H1 (cell line): ENCODE measurements at regions not wholly inside any gene's neighbourhood (a gene's known extent, or its start where the extent isn't known, plus 50 kb on each side); places are given as distances from the start of the nearest gene placed in this dataset.

Experiments used
- CTCF ChIA-PET: fragments of 300-600 bp; sonication (Branson Sonifier 250); formaldehyde crosslinking; loops from one replicate; lab custom pipeline; 2021; ENCODE audit not compliant: partially characterized antibody; lab: Charles Lee
- POLR2A ChIA-PET: fragments of 300-600 bp; sonication (Branson Sonifier 250); formaldehyde crosslinking; loops from one replicate; lab custom pipeline; 2021; ENCODE audit warnings: inconsistent platforms; ENCODE audit not compliant: partially characterized antibody; lab: Charles Lee
- DNase-seq, 2 experiments: peaks; one replicate each; pipeline versions ENCODE4 v3.0.0 to v3.0.0-alpha.2; 2010 to 2022; ENCODE audit warnings: low spot score in 2 of 2, low read depth in 1 of 2, mixed read lengths in 1 of 2
- FAIRE-seq: peaks from 2 replicates; lab custom pipeline; 2011; peaks lifted over from hg19 to GRCh38; lab: Jason Lieb, UNC
- H2AFZ ChIP-seq: 2 replicates; pipeline ENCODE4 v1.8.1; 2012; ENCODE audit warnings: low read length, inconsistent platforms
- H2AK5ac ChIP-seq: 2 replicates; pipeline ENCODE4 v1.6.1; 2013; ENCODE audit warnings: low read depth, low read length
- H2BK120ac ChIP-seq: replicated peaks from 2 replicates; pipeline ENCODE3; 2013; ENCODE audit warnings: low read depth, low read length, inconsistent platforms
- H2BK12ac ChIP-seq: 2 replicates; pipeline ENCODE4 v1.6.1; 2013; ENCODE audit warnings: low read depth, low read length
- H2BK15ac ChIP-seq: 2 replicates; pipeline ENCODE4 v1.6.1; 2013; ENCODE audit warnings: low read length
- H2BK20ac ChIP-seq: 2 replicates; pipeline ENCODE4 v1.6.1; 2013; ENCODE audit warnings: low read length
- H2BK5ac ChIP-seq: 2 replicates; pipeline ENCODE4 v1.6.1; 2013; ENCODE audit warnings: low read depth, low read length
- H3K14ac ChIP-seq: 2 replicates; pipeline ENCODE4 v1.6.1; 2013; ENCODE audit warnings: inconsistent platforms; ENCODE audit not compliant: insufficient read length
- H3K18ac ChIP-seq: 2 replicates; pipeline ENCODE4 v1.6.1; 2013; ENCODE audit warnings: low read length; ENCODE audit errors: extremely low read depth
- H3K23ac ChIP-seq: 2 replicates; pipeline ENCODE4 v1.6.1; 2013; ENCODE audit warnings: inconsistent platforms; ENCODE audit not compliant: insufficient read length
- H3K23me2 ChIP-seq: 2 replicates; pipeline ENCODE4 v1.6.1; 2013; ENCODE audit warnings: low read depth, low read length
- H3K27ac ChIP-seq: 2 replicates; pipeline ENCODE4 v1.6.1; 2011; ENCODE audit warnings: low read depth, low read length, inconsistent platforms
- H3K27me3 ChIP-seq, 4 experiments: replicated peaks in 1 of 4; 1 replicate in 1 of 4; 2 replicates in 3 of 4; pipeline versions ENCODE4 v1.6.1 to v1.8.1; 2011 to 2013; ENCODE audit warnings: low read length in 3 of 4, mild to moderate bottlenecking in 3 of 4, inconsistent platforms in 2 of 4, mixed read lengths in 2 of 4, moderate library complexity in 1 of 4; ENCODE audit not compliant: control insufficient read depth in 3 of 4, insufficient read depth in 3 of 4; ENCODE audit errors: extremely low read depth in 1 of 4
- H3K36me3 ChIP-seq, 4 experiments: 2 replicates each; pipeline versions ENCODE4 v1.6.1 to v1.8.1; 2011 to 2013; ENCODE audit warnings: mild to moderate bottlenecking in 4 of 4, low read length in 3 of 4, moderate library complexity in 2 of 4, control low read depth in 1 of 4, inconsistent platforms in 1 of 4; ENCODE audit not compliant: insufficient read depth in 4 of 4, control insufficient read depth in 2 of 4
- H3K4ac ChIP-seq: replicated peaks from 2 replicates; pipeline ENCODE3; 2013; ENCODE audit warnings: low read length, low read depth, mixed read lengths, inconsistent platforms; ENCODE audit not compliant: insufficient read length
- H3K4me1 ChIP-seq, 4 experiments: replicated peaks in 1 of 4; 1 replicate in 1 of 4; 2 replicates in 3 of 4; pipeline versions ENCODE4 v1.6.1 to v1.8.1; 2011 to 2013; ENCODE audit warnings: low read length in 3 of 4, inconsistent platforms in 2 of 4, mixed read lengths in 1 of 4; ENCODE audit not compliant: insufficient read depth in 4 of 4, control insufficient read depth in 3 of 4
- H3K4me2 ChIP-seq, 2 experiments: 2 replicates each; pipeline versions ENCODE4 v1.6.1 to v1.8.1; 2011 to 2013; ENCODE audit warnings: low read depth in 2 of 2, low read length in 2 of 2, control low read depth in 1 of 2, inconsistent platforms in 1 of 2, mild to moderate bottlenecking in 1 of 2; ENCODE audit not compliant: insufficient read depth in 1 of 2
- H3K4me3 ChIP-seq, 4 experiments: fragments of 200-600, 300-600 bp in 1 of 4; sonication (generic), shearing (Covaris generic), sonication (Bioruptor Twin) in 1 of 4; 2 replicates each; pipeline versions ENCODE4 v1.5.1 to v1.8.1; 2011 to 2016; ENCODE audit warnings: low read length in 4 of 4, low read depth in 3 of 4, control low read depth in 2 of 4, inconsistent platforms in 2 of 4, mild to moderate bottlenecking in 2 of 4, mixed read lengths in 1 of 4, moderate library complexity in 1 of 4; ENCODE audit not compliant: insufficient read depth in 2 of 4; ENCODE audit errors: extremely low read depth in 1 of 4
- H3K56ac ChIP-seq: replicated peaks from 2 replicates; pipeline ENCODE3; 2013; ENCODE audit warnings: low read depth, mild to moderate bottlenecking, mixed read lengths, low read length, inconsistent platforms; ENCODE audit not compliant: insufficient read length
- H3K79me1 ChIP-seq: 2 replicates; pipeline ENCODE4 v1.6.1; 2013; ENCODE audit warnings: low read depth, low read length, control low read depth
- H3K79me2 ChIP-seq, 2 experiments: 2 replicates each; pipeline versions ENCODE4 v1.6.1 to v1.8.1; 2012 to 2013; ENCODE audit warnings: low read length in 2 of 2, mild to moderate bottlenecking in 2 of 2, inconsistent platforms in 1 of 2; ENCODE audit not compliant: insufficient read depth in 2 of 2, control insufficient read depth in 1 of 2
- H3K9ac ChIP-seq, 4 experiments: replicated peaks in 1 of 4; 1 replicate in 1 of 4; 2 replicates in 3 of 4; pipeline versions ENCODE4 v1.6.1 to v1.8.1; 2011 to 2013; ENCODE audit warnings: low read depth in 3 of 4, low read length in 3 of 4, control low read depth in 2 of 4, mild to moderate bottlenecking in 2 of 4, moderate library complexity in 2 of 4, inconsistent platforms in 1 of 4; ENCODE audit errors: extremely low read depth in 1 of 4
- H3K9me3 ChIP-seq, 2 experiments: 2 replicates each; pipeline versions ENCODE4 v1.6.1 to v1.8.1; 2012 to 2013; ENCODE audit warnings: mild to moderate bottlenecking in 2 of 2, moderate library complexity in 2 of 2, control low read depth in 1 of 2, inconsistent platforms in 1 of 2, low read depth in 1 of 2, low read length in 1 of 2, mixed read lengths in 1 of 2; ENCODE audit not compliant: insufficient read depth in 2 of 2
- H4K20me1 ChIP-seq, 2 experiments: replicated peaks in 1 of 2; 2 replicates each; pipeline versions ENCODE3 to v1.8.1; 2011 to 2013; ENCODE audit warnings: inconsistent platforms in 2 of 2, low read length in 2 of 2, mild to moderate bottlenecking in 1 of 2; ENCODE audit not compliant: insufficient read depth in 2 of 2, control insufficient read depth in 1 of 2
- H4K5ac ChIP-seq: 2 replicates; pipeline ENCODE4 v1.6.1; 2013; ENCODE audit warnings: low read length, low read depth, mixed read lengths, inconsistent platforms; ENCODE audit not compliant: insufficient read length
- H4K8ac ChIP-seq: 2 replicates; pipeline ENCODE4 v1.8.0; 2013; ENCODE audit warnings: mild to moderate bottlenecking, moderate library complexity, low read length, inconsistent platforms; ENCODE audit not compliant: insufficient read depth; ENCODE audit errors: extremely low read depth
- H4K91ac ChIP-seq: replicated peaks from 2 replicates; pipeline ENCODE3; 2013; ENCODE audit warnings: low read length, mixed read lengths, inconsistent platforms; ENCODE audit not compliant: insufficient read length
- BCL11A ChIP-seq, 2 experiments: IDR thresholded peaks; one replicate each; pipeline ENCODE4 v1.6.1; 2011; ENCODE audit warnings: low read depth in 2 of 2, low read length in 2 of 2, mild to moderate bottlenecking in 2 of 2
- NRF1 ChIP-seq: IDR thresholded peaks from 2 replicates; pipeline ENCODE4 v1.6.1; 2011; ENCODE audit warnings: mild to moderate bottlenecking, low read depth, low read length, improper control_type of control experiment
- SIX5 ChIP-seq: IDR thresholded peaks from 2 replicates; pipeline ENCODE4 v1.6.1; 2011; ENCODE audit warnings: mild to moderate bottlenecking, low read depth, low read length
- WGBS, 2 experiments: shearing (Covaris generic) in 1 of 2; methylation state at CpG; one replicate each; pipeline versions ENCODE4 v1.1.6 to v1.1.7; 2013 to 2015; ENCODE audit warnings: low lambda C conversion rate in 2 of 2, mixed read lengths in 2 of 2, inconsistent platforms in 1 of 2, low coverage in 1 of 2, missing lambda C conversion rate in 1 of 2; ENCODE audit not compliant: insufficient replicate concordance in 2 of 2, insufficient coverage in 1 of 2, insufficient read length in 1 of 2; ENCODE audit errors: extremely low coverage in 1 of 2, missing lambda C conversion rate in 1 of 2; 5-methylcytosine and 5-hydroxymethylcytosine counted together

GRCh38 chr1:193740762-193741161 is 554.3 kb upstream of the B3GALT2 start:
- no peak overlapping the region for H4K8ac ChIP-seq
- DNase-seq = no peak
- no peak overlapping the region for H2BK120ac ChIP-seq
- no peak overlapping the region for H3K9ac ChIP-seq
- H3K27ac ChIP-seq = no peak overlapping the region
- no peak overlapping the region for H3K56ac ChIP-seq
- no peaks in the 10 kb centered on the region for H3K79me2 ChIP-seq
- H3K18ac ChIP-seq = no peak overlapping the region
- H3K27me3 ChIP-seq = peaks cover 0 to 1% (median 0%) of the 10 kb centered on the region in 4 experiments; a peak in 1 of 7 replicates
- H2BK15ac ChIP-seq = no peak overlapping the region
- no peak overlapping the region for H2BK20ac ChIP-seq
- H3K79me1 ChIP-seq = no peaks in the 10 kb centered on the region
- no peak overlapping the region for H3K23ac ChIP-seq
- no peaks in the 10 kb centered on the region for H3K9me3 ChIP-seq
- no peak overlapping the region for H2BK5ac ChIP-seq
- H2AFZ ChIP-seq = no peak overlapping the region
- H3K4me1 ChIP-seq = no peaks in the 10 kb centered on the region; a peak in 1 of 7 replicates
- H4K91ac ChIP-seq = no peak overlapping the region
- H3K23me2 ChIP-seq = no peaks in the 10 kb centered on the region
- peak overlapping the region in 1 of 4 experiments; percentile 22; a peak in 1 of 8 replicates for H3K4me3 ChIP-seq
- H4K5ac ChIP-seq = no peak overlapping the region
- no peaks in the 10 kb centered on the region for H4K20me1 ChIP-seq
- H3K14ac ChIP-seq = no peak overlapping the region
- no peaks in the 10 kb centered on the region for H3K36me3 ChIP-seq
- WGBS, 2 experiments = 69% methylated on average over 1 of the region's 1 CpG; no CpG with 5 or more reads in 1 of the 2 experiments
- H3K4me2 ChIP-seq = peak overlapping the region; percentile 18 to 37; a peak in 1 of 4 replicates
- POLR2A ChIA-PET = no interaction called here
- no peak for TF ChIP-seq NRF1
- no peak for TF ChIP-seq SIX5
- TF ChIP-seq BCL11A (IDR thresholded peaks at IDR 0.05; ENCODE audit: low read depth in 2 of 2, low read length in 2 of 2) = no peak
- TF ChIP-seq, all 59 proteins: peak for 0
- no peak for FAIRE-seq
- no peak overlapping the region for H3K4ac ChIP-seq
- H2AK5ac ChIP-seq = no peak overlapping the region
- CTCF ChIA-PET = interaction anchor here (0.9 kb wide), 1 partner anchor 10 kb away, joined by 4 read pairs; no protein-coding TSS in a partner anchor
- H2BK12ac ChIP-seq = no peak overlapping the region
